HepG2 (cell line): ENCODE measurements at regions not wholly inside any gene's neighbourhood (a gene's known extent, or its start where the extent isn't known, plus 50 kb on each side); places are given as distances from the start of the nearest gene placed in this dataset.

Experiments
- ATAC-seq: fragments of 200-7000 bp; cut with Tn5 transposase; 3 replicates; pipeline ENCODE4 v1.9.1; 2020; ENCODE audit warnings: mild to moderate bottlenecking, moderate library complexity
- BruUV-seq: library from RNA; stranded (reverse); fragments of 400-500 nt; replicated peaks from 2 replicates; lab custom pipeline; 2021; lab: Mats Ljungman, UMichigan
- CTCF ChIA-PET: fragments of 300-600 bp; formaldehyde crosslinking; extraction: SDS; loops from one replicate; lab custom pipeline; 2021; ENCODE audit warnings: low total read pairs, inconsistent platforms, low intra/inter-chr PET ratio; lab: Yijun Ruan, JAX
- POLR2A ChIA-PET: fragments of 350-600 bp; sonication (Branson Sonifier 250); formaldehyde crosslinking; loops from one replicate; lab custom pipeline; 2020; ENCODE audit warnings: antibody characterized with exemption, inconsistent platforms; lab: Yijun Ruan, JAX
- DNase-seq: peaks from one replicate; pipeline ENCODE4 v3.0.0-alpha.2; 2015; ENCODE audit warnings: low spot score
- FAIRE-seq: peaks from 3 replicates; lab custom pipeline; 2011; peaks lifted over from hg19 to GRCh38; lab: Jason Lieb, UNC
- H2AFZ ChIP-seq: one replicate; pipeline ENCODE4 v1.6.1; 2011; ENCODE audit warnings: low read length, inconsistent platforms
- H3K27ac ChIP-seq: fragments of 300-600 bp; 3 replicates; pipeline ENCODE4 v1.8.0; 2011; ENCODE audit warnings: mixed run types, mild to moderate bottlenecking, mixed read lengths, low read length, inconsistent platforms; ENCODE audit not compliant: insufficient read depth; ENCODE audit errors: extremely low read length
- H3K27me3 ChIP-seq, 2 experiments: fragments of 200-600 bp in 1 of 2; 2 replicates in 1 of 2; 3 replicates in 1 of 2; pipeline versions ENCODE4 v1.6.0 to v1.8.0; 2011; ENCODE audit warnings: low read length in 2 of 2, mild to moderate bottlenecking in 2 of 2, moderate library complexity in 2 of 2, inconsistent platforms in 1 of 2; ENCODE audit not compliant: insufficient read depth in 2 of 2, control insufficient read depth in 1 of 2
- H3K36me3 ChIP-seq, 2 experiments: fragments of 200-600 bp in 1 of 2; replicated peaks in 1 of 2; 2 replicates in 1 of 2; 3 replicates in 1 of 2; pipeline versions ENCODE4 v1.5.1 to v1.8.0; 2011; ENCODE audit warnings: low read length in 2 of 2, inconsistent platforms in 1 of 2; ENCODE audit not compliant: insufficient read depth in 2 of 2, control insufficient read depth in 1 of 2
- H3K4me1 ChIP-seq: 2 replicates; pipeline ENCODE4 v1.5.1; 2012; ENCODE audit warnings: low read length, inconsistent platforms; ENCODE audit not compliant: insufficient read depth
- H3K4me2 ChIP-seq: 2 replicates; pipeline ENCODE4 v1.6.0; 2011; ENCODE audit warnings: low read depth, low read length, inconsistent platforms
- H3K4me3 ChIP-seq, 3 experiments: fragments of 200-600 bp in 1 of 3; sonication (generic), shearing (Covaris generic) in 1 of 3; replicated peaks in 1 of 3; 2 replicates each; pipeline ENCODE4 v1.5.1; 2011 to 2016; ENCODE audit warnings: low read length in 3 of 3, inconsistent platforms in 2 of 3, low read depth in 2 of 3, mild to moderate bottlenecking in 2 of 3, control low read depth in 1 of 3, mixed read lengths in 1 of 3; ENCODE audit not compliant: insufficient read depth in 1 of 3
- H3K79me2 ChIP-seq: one replicate; pipeline ENCODE4 v1.6.1; 2011; ENCODE audit warnings: low read length, inconsistent platforms; ENCODE audit not compliant: insufficient read depth
- H3K9ac ChIP-seq: 2 replicates; pipeline ENCODE4 v1.6.0; 2011; ENCODE audit warnings: mild to moderate bottlenecking, low read depth, low read length, inconsistent platforms; ENCODE audit not compliant: insufficient read depth
- H3K9me3 ChIP-seq: 2 replicates; pipeline ENCODE4 v1.5.1; 2012; ENCODE audit warnings: mild to moderate bottlenecking, low read length
- H4K20me1 ChIP-seq: 2 replicates; pipeline ENCODE4 v1.6.0; 2011; ENCODE audit warnings: inconsistent platforms, mild to moderate bottlenecking, low read length, moderate library complexity; ENCODE audit not compliant: insufficient read depth
- AKAP8 ChIP-seq: sonication (generic); formaldehyde crosslinking; IDR thresholded peaks from 2 replicates; pipeline ENCODE4 v1.5.1; 2020; ENCODE audit warnings: mild to moderate bottlenecking, missing genetic modification reagents
- BRF2 ChIP-seq: sonication (generic); formaldehyde crosslinking; IDR thresholded peaks from 2 replicates; pipeline ENCODE4 v1.8.1; 2022; ENCODE audit warnings: mild to moderate bottlenecking, missing genetic modification reagents
- HOXA9 ChIP-seq: sonication (generic); formaldehyde crosslinking; IDR thresholded peaks from 2 replicates; pipeline ENCODE4 v1.8.1; 2022; ENCODE audit warnings: missing genetic modification reagents, mild to moderate bottlenecking, moderate library complexity, borderline replicate concordance
- NBN ChIP-seq: fragments of 450-650 bp; conservative IDR thresholded peaks from 2 replicates; pipeline ENCODE4 v1.6.1; 2017
- NR2F2 ChIP-seq: IDR thresholded peaks from 2 replicates; pipeline ENCODE4 v1.6.1; 2012; ENCODE audit warnings: low read depth, inconsistent platforms, borderline replicate concordance
- SKI ChIP-seq: fragments of 450-650 bp; IDR thresholded peaks from one replicate; pipeline ENCODE4 v1.6.1; 2018; ENCODE audit warnings: mild to moderate bottlenecking; ENCODE audit not compliant: partially characterized antibody
- YY1 ChIP-seq: IDR thresholded peaks from 2 replicates; pipeline ENCODE4 v1.6.1; 2011; ENCODE audit warnings: low read length, low read depth, moderate library complexity, mild to moderate bottlenecking; ENCODE audit not compliant: insufficient read depth, insufficient replicate concordance
- ZNF12 ChIP-seq: sonication (generic); formaldehyde crosslinking; IDR thresholded peaks from 2 replicates; pipeline ENCODE4 v1.5.0; 2020; ENCODE audit warnings: missing genetic modification reagents
- WGBS: methylation state at CpG from one replicate; pipeline ENCODE4 v1.1.6; 2017; ENCODE audit warnings: low lambda C conversion rate; 5-methylcytosine and 5-hydroxymethylcytosine counted together
- in situ Hi-C: cut with HindIII; loops from 2 replicates; pipeline ENCODE4 v1.10.0; 2017; ENCODE audit warnings: low pct_unique_long_range_greater_than_20kb; ENCODE audit not compliant: extremely low pct_ligation_motif_present
- intact Hi-C: fragments of 100-400 bp; cut with micrococcal nuclease; formaldehyde crosslinking; loops from one replicate; pipeline ENCODE4 v1.10.0; 2022; ENCODE audit not compliant: unreplicated experiment
- TF ChIP-seq, protein P1 (sequence below), 2 experiments: IDR thresholded peaks; 2 replicates each; pipeline ENCODE4 v1.6.1; 2011 to 2012; ENCODE audit warnings: low read length in 2 of 2, borderline replicate concordance in 1 of 2, low read depth in 1 of 2, mild to moderate bottlenecking in 1 of 2, moderate library complexity in 1 of 2
- TF ChIP-seq, protein P2 (sequence below): sonication (generic); formaldehyde crosslinking; IDR thresholded peaks from 2 replicates; pipeline ENCODE4 v1.4.0; 2020; ENCODE audit warnings: missing genetic modification reagents

DNA sequence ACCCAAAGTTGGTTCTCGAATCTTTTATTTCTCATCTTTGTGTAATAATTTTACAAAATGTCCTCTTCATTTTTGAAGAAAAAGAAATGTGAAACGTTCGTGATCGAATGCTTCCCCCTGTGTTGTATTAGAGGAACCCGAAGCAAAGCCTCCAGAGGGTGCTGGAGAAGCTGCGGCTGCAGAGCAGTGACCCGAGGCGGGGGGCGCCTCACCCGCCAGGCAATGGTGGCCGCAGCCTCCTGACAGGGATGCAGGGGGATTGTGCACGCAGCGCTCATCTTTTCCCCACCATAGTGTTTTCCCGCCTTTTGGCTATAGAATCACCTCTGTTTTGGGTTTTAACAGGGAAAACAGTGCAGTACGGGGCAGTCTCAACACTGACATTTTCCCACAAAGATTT lies 307.5 kb upstream of the ANKRD30A start (continued):
- TF ChIP-seq BRF2 (CRISPR knock-in tag): no peak
- TF ChIP-seq, all 625 proteins: peak for 0

- no peak for FAIRE-seq
- in situ Hi-C loops: no loop called here
- ChIA-PET CTCF (no interaction called here), POLR2A (no interaction called here)
- no TSS peak for BruUV-seq
- no peak overlapping the region for H2AFZ ChIP-seq
- H3K27ac ChIP-seq: no peak overlapping the region
- no peaks in the 10 kb centered on the region for H3K4me1 ChIP-seq
- H3K4me2 ChIP-seq: no peak overlapping the region
- 9% methylated on average over 2 of the region's 2 CpGs for WGBS
- no peaks in the 10 kb centered on the region; a peak in 1 of 5 replicates for H3K27me3 ChIP-seq
- intact Hi-C loops: no loop called here
- H3K36me3 ChIP-seq: no peaks in the 10 kb centered on the region
- no peak overlapping the region for H3K9ac ChIP-seq
- no peaks in the 10 kb centered on the region for H3K79me2 ChIP-seq
- no peak for ATAC-seq
- no peak for TF ChIP-seq SKI
- TF ChIP-seq, protein P1, sequence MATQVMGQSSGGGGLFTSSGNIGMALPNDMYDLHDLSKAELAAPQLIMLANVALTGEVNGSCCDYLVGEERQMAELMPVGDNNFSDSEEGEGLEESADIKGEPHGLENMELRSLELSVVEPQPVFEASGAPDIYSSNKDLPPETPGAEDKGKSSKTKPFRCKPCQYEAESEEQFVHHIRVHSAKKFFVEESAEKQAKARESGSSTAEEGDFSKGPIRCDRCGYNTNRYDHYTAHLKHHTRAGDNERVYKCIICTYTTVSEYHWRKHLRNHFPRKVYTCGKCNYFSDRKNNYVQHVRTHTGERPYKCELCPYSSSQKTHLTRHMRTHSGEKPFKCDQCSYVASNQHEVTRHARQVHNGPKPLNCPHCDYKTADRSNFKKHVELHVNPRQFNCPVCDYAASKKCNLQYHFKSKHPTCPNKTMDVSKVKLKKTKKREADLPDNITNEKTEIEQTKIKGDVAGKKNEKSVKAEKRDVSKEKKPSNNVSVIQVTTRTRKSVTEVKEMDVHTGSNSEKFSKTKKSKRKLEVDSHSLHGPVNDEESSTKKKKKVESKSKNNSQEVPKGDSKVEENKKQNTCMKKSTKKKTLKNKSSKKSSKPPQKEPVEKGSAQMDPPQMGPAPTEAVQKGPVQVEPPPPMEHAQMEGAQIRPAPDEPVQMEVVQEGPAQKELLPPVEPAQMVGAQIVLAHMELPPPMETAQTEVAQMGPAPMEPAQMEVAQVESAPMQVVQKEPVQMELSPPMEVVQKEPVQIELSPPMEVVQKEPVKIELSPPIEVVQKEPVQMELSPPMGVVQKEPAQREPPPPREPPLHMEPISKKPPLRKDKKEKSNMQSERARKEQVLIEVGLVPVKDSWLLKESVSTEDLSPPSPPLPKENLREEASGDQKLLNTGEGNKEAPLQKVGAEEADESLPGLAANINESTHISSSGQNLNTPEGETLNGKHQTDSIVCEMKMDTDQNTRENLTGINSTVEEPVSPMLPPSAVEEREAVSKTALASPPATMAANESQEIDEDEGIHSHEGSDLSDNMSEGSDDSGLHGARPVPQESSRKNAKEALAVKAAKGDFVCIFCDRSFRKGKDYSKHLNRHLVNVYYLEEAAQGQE (IDR thresholded peaks at IDR 0.05; ENCODE audit: borderline replicate concordance in 1 of 2, low read depth in 1 of 2, low read length in 2 of 2): no peak
- TF ChIP-seq AKAP8: no peak
- TF ChIP-seq NBN: no peak
- TF ChIP-seq ZNF12 (CRISPR knock-in tag): no peak
- TF ChIP-seq YY1: no peak
- TF ChIP-seq NR2F2: no peak
- TF ChIP-seq, protein P2, sequence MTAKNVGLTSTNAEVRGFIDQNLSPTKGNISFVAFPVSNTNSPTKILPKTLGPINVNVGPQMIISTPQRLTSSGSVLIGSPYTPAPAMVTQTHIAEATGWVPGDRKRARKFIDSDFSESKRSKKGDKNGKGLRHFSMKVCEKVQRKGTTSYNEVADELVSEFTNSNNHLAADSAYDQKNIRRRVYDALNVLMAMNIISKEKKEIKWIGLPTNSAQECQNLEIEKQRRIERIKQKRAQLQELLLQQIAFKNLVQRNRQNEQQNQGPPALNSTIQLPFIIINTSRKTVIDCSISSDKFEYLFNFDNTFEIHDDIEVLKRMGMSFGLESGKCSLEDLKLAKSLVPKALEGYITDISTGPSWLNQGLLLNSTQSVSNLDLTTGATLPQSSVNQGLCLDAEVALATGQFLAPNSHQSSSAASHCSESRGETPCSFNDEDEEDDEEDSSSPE (CRISPR knock-in tag): no peak
- no peak for TF ChIP-seq HOXA9
- no peak for DNase-seq
- H4K20me1 ChIP-seq: no peaks in the 10 kb centered on the region
- no peaks in the 10 kb centered on the region for H3K9me3 ChIP-seq
- H3K4me3 ChIP-seq: no peak overlapping the region
These were observed 316.6 kb upstream of the ANKRD30A start for GRCh38 chr10:36808625-36809362.
